Transverse colon (tissue), 4 donors: ENCODE measurements at regions not wholly inside any gene's neighbourhood (a gene's known extent, or its start where the extent isn't known, plus 50 kb on each side); places are given as distances from the start of the nearest gene placed in this dataset.
"Not testable (repeated sequence)": the region's sequence is repeated elsewhere in the genome, so short reads cannot be mapped to it uniquely, and the experiment has no call there.

Experiments used
- POLR2AphosphoS5 ChIP-seq, 3 donors: sonication (generic); formaldehyde crosslinking; IDR thresholded peaks; one replicate each; pipeline ENCODE4 v1.6.1; 2016; ENCODE audit warnings: antibody characterized with exemption in 3 of 3
- TF ChIP-seq, protein P1 (sequence below), 5 experiments: fragments of 200-600 bp in 3 of 5; fragments of 450-650 bp in 2 of 5; sonication (generic) in 3 of 5; IDR thresholded peaks; 1 replicate in 2 of 5; 2 replicates in 3 of 5; pipeline ENCODE4 v1.5.1; 2016 to 2017; ENCODE audit warnings: antibody characterized with exemption in 5 of 5, inconsistent platforms in 3 of 5, mild to moderate bottlenecking in 2 of 5, moderate library complexity in 1 of 5

DNA sequence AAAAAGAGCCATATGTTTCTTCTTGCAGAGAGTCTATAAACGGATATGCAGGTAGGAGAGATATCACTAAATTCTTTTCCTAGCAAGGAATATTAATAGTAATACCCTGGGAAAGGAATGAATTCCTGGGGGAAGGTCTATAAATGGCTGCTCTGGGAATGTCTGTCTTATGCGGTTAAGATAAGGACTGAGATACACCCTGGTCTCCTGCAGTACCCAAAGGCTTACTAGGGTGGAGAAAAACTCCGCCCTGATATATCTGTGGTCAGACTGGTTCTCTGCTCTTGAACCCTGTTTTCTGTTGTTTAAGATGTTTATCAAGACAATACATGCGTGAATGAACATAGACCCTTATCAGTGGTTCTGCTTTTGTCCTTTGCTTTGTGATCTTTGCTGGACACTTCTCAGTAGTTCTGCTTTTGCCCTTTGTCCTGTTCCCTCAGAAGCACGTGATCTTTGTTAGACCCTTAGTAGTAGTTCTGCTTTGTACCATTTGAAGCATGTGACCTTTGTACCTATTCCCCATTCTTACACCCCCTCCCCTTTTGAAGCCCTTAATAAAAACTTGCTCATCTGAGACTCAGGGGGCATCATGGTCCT lies 173.1 kb upstream of the CCZ1B start:
- TF ChIP-seq, protein P1, sequence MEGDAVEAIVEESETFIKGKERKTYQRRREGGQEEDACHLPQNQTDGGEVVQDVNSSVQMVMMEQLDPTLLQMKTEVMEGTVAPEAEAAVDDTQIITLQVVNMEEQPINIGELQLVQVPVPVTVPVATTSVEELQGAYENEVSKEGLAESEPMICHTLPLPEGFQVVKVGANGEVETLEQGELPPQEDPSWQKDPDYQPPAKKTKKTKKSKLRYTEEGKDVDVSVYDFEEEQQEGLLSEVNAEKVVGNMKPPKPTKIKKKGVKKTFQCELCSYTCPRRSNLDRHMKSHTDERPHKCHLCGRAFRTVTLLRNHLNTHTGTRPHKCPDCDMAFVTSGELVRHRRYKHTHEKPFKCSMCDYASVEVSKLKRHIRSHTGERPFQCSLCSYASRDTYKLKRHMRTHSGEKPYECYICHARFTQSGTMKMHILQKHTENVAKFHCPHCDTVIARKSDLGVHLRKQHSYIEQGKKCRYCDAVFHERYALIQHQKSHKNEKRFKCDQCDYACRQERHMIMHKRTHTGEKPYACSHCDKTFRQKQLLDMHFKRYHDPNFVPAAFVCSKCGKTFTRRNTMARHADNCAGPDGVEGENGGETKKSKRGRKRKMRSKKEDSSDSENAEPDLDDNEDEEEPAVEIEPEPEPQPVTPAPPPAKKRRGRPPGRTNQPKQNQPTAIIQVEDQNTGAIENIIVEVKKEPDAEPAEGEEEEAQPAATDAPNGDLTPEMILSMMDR (IDR thresholded peaks at IDR 0.05), result not testable (repeated sequence)
- TF ChIP-seq POLR2AphosphoS5 (IDR thresholded peaks at IDR 0.05), result not testable (repeated sequence)
